GM21447 (cell line): ENCODE measurements at regions not wholly inside any gene's neighbourhood (a gene's known extent, or its start where the extent isn't known, plus 50 kb on each side); places are given as distances from the start of the nearest gene placed in this dataset.

Experiments used
- ATAC-seq: cut with Tn5 transposase; IDR thresholded peaks from one replicate; pipeline ENCODE4 v1.9.1; 2021; ENCODE audit not compliant: unreplicated experiment

DNA sequence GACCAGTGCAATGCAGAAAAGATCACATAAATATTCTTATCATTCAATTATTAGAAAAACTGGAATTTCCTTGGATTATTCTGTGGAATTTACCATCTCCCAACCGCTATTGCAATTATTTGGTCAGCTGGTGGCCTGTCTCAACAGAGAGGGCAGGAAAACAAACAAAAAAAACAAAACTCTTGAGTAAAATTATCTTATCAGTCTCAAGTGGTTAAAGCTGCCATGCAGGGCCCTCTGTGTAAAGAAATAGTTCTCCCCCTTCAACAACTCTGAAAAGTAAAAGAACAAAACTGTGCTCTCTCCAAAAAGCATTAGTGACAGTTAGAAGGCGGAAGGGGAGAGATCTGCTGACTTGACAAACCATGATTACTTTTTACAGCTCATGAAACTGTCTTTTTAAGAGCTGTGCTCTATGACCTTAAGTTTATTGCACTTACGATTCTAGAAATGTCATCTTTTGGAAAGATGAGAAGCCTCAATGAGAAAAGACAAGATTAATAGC lies 152.3 kb downstream of the DLEU7 start:
- no peak for ATAC-seq

DNA sequence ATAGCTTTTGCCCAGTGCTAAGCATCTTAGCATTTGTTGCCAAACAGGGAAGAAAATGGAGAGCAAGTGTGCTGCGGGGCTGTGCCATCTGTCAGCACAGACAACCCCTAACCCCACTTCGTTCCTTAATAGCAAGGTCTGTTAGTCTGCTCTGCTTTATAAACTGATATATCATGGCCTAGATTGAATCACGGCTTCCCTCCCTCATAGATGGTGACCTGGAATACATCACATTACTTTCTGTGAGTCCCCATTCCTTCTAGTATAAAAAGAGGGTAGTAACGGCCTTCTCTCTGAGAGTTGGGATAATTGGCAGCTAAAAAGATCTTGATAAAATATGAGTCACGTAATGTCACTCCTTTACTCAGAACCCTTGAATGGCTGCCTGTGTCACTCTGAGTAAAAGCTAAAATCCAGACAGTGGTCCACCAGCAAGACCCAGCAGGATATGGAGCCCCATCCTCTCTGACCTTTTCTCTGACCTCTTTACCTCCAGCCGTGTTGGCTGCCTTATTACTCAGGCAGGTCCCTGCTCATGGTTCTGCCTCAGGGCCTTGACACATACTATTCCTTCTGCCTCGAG lies 151.7 kb downstream of the DLEU7 start:
- no peak for ATAC-seq

DNA sequence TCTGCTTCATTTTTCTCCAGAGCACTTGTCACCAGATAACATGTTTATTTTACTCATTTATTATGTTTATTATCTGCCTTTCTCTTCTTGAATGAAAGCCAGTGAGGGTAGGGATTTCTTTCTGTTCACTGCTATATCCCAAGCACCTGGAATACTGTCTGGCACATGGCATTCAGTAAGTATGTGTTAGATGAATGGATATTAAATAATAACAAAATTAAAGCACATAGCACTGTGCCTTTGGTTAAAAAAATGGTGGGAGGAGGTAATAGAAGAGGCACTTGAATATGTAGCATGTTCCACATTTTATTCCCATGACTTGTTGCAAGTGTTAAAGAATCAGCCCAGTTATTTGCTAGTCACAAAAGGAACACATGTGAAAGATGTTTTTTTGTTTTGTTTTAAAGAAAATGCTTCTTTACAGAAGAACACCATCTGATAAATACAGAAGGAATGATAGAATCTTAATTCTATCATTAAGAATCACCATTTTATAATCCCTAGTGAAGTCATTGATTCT lies 151.0 kb downstream of the DLEU7 start:
- ATAC-seq: no peak

DNA sequence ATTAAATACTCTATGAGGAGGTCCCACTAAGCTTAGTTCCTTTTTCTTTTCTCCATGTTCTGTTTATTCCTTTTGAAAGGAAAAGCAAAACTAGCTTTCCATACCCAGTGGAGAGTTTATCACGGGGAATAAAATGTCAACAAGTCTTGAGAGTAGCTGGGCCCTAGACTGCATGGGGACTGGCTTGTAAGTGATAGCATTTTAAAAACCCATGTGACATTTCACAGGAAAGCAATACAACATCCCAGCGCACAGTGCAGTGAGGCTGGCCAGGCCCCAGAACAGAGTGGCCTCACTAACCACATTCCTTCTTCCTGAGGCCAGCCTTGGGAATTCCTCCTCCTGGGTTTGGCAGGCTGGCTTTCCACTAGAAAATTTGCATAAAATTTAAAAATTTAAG lies 149.8 kb downstream of the DLEU7 start:
- ATAC-seq: no peak

DNA sequence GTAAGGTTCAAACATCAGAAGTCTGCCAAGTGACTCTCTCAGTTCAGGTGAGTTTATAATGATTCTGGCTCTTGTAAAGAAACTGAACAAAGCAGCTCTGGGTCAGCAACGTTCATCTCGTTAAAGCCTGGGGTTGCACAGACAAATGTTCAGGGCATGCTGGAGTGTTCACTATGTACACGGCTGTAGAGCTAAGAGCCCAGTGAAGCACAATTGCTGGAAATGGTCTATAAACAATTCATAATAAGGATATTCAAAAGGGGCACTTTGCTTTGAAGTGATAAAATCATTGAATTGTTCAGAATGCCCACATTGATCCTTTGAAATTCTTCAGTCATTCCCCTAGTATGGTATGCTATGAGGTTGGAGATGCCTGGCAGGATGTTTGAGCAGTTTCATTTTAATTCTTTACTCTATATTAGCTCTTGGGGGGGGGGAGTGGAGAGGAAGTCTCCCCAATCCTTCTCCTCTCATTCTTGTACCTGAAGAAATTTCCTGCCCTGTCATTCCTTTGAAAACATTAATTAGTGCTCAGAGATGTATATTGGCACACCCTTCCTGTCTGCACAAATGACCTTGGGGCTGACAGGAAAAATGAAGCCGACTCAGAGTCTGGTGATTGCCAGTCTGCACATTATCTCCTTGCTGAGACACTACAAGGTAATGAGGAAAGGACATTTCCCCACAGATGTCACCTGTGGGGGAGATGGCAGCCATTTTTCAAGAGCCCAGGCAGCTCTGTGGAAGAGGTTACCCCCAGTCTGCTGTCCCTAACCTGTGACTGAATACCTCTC lies 145.5 kb downstream of the DLEU7 start:
- no peak for ATAC-seq

DNA sequence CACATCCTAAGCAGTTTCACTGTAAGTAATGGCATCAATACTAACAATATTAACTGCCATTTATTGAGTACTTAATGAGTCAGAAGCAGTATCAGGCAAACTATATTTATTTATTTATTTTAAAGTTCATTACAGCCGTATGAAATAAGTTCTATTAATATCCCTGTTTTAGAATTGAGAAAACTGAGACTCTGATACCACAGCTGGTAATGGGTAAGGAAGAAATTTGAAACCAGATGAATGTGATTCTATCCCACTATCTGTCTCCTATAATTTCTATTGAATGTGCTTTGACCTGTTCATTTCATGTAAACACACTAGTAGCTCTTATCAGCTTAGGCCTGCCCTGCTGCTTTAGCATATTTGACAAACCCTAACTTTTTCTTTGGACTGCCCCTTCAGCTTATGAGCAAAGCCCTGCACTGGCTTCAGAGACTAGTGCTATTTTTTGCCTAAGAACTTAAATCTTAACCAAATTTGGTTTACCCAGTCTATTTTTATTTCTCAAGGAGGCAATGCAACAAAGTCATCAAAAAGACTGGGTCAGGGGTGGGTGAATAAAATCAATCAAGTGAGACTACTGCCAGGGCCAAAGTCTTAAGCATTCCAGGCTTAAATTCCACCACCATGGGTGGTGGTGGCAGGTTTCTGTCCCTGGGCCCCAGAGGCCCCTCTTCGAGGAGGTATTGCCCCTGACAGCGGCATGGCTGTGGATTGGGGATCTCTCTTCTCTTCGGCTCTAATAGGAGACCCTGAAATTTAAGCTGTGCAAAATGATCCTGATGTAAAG lies 143.4 kb downstream of the DLEU7 start:
- ATAC-seq: no peak

DNA sequence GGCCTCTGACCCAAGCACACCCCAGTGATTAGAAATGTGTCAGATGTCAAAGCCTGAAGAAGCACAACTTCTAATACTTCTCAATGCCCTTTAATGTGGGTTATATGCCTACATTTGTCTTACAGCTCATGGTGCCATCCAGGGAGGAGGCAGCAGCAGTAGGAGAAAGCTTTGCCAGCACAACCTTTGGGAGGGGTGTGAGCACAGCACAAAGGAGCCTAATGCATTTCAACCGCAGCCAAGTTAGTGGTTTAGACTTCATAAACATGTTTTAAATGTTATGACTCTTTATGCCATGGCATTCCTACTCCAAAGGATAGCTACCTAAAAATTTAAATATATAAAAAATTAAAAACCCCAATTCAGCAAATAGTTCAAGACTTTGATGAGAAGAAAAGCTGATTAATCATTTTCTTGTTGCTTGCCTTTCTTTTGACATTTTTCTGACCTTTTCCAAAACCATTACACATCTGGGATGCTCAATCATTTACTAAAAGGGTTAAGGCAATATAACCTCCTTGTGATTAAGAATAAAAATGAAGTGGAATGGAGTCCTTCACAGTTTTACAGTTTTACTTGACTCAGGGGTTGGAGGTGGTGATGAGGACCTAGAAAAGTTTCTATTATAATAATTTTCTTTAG lies 142.7 kb downstream of the DLEU7 start:
- no peak for ATAC-seq

DNA sequence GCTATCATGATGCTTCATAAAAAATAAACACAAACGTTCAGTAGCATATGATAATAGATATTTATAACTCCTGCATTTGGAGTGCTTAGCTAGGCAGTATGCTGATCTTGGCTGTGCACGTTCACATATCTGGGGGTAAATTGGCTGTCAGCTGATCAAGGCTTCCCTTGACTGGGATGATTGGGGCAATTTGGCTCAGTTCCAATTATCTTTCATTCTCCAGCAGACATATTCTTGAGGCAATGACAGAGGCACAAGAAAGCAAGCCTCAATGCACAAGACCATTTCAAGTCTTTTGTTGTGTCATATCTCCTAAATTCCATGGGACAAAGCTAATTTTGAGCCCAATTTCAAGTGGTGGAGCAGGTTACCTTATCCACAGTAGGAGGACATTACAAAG lies 142.0 kb downstream of the DLEU7 start:
- no peak for ATAC-seq

DNA sequence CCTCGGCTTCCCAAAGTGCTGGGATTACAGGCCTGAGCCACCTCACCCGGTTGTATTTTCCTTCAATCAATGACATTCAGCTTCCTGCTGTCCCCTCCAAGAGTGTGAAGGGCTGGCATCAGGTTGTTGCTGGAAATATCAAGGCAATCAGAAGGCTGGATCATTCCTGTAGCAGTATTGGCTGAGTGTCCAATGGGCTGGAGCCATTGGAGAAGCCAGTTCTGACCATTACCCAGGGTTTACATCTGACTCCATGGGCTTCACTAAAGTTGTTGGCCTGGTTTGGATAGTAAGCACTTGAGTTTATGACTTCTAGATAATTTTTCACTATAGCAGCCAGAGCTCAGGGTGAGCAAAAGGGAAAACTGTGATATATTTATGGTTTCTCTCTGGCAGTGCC lies 137.0 kb downstream of the DLEU7 start:
- ATAC-seq: no peak

DNA sequence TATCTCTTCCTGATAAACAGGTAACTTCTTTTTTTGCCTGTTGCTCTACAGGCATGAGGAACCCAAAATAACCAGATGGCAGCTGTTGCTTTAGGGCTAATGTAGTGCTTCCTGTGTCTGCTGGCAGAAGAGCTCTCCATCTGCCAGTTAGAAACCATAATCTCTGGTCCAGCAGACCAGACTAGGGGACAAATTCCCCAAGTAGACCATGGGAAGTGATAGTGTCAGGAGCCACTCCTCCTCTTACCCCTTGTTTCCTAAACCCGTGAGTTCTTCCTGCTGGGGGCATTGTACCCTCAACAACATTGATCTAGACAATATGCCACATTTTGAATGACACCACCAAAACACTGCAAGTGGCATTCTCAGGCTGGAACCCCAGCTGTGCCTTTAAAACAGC lies 135.9 kb downstream of the DLEU7 start:
- ATAC-seq: no peak

DNA sequence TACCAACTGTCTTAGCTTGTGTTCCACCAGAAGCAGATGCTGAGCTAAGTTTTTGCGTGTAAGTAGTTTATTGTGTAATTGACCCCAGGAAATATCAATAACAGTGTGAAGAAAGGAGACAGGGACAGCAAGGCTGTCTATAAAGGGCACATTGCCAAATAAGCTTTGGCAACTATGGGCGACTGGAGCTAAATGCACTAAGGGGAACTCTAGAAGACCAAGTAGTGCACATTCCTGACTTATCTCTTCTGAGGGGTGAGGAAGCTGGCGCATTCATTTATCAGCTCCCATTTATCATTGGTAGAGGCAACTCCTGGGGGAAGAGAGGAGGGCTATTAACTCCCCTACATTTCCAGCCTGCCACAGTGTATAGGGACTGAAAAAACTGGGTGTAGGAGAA lies 135.0 kb downstream of the DLEU7 start:
- ATAC-seq: no peak

DNA sequence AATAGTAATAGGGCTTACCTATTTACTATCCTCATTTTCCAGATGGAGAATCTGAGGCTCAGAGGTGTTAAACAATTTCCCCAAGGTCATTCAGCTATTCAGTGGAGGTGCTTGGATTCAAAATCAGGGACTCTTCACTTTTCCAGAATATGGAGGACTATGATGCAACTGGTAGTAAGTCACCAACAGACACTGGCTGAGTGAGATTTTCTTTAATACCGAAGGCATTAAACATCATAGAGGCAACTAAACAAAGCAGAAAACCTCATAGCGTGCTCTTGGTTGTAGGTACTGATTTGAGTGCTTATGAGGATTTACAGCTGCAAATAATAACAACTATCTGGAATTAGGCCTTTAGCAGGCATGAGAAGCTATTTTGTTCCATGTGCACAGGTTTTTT lies 134.4 kb downstream of the DLEU7 start:
- ATAC-seq: no peak

DNA sequence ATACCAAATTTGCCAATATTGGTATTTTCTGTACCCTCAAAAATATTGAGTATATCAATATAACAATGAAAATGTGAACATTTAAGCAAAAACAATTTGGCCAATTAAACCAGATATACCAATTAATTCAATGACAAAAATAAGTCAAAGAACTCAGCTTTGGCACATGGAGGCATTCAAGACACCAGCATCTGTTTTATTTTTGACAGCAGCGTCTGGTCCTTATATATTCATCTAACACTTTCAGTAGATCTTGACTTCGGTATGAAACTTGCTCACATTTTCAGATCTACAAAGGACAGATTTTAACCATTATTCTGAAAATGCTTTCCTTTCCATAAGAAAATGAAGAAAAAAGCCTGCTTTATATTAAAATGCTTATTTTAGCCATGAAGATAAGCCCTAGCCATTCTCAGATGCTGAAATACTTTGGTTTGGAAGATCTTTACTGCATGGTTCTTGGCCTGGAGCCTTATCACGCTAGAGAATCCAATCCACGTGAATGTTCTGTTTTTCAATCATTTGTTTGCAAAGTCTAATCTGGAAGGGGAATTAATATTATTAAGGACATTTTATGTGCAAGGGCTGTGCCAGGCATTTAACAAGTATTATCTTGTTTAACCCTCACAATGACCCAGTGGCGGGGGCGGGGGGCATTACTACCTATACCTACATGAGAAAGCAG lies 132.2 kb downstream of the DLEU7 start:
- ATAC-seq: no peak

DNA sequence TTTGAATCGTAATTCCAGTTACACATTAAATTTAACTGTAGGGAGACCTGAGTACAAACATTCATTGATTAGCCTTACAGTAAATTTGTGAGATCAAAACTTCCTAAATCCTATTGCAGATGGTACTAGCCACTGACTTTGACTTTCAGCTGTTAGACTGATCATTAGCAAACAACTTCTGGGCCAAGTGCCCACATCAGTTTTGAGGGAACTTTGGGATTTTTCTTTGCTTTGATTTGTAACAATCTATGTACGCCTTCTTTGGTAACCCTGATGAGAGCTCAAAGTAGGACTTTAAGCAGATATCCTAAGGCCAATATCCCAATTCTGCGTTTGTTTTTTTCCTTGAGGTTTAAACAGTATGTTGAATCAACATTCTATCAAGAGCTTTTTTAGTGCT lies 131.5 kb downstream of the DLEU7 start:
- ATAC-seq: no peak

DNA sequence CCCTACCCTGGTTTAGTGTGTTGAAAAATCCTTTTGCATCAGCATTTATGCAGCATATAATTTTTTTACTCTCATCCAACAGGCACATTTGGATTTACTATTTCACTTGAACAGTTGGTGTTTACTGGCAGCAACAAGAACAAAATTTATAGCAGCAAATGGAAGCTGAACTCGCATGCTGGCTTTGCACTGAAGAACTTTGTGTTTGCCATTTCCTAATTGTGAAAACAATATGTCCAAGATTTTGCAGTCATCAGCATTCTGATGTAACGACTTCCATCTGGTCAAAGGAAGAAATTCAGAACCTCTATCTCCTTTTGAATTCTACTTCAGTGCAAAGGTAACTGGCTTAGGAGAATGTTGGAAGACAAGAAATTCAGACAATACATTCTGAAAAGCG lies 131.0 kb downstream of the DLEU7 start:
- ATAC-seq: no peak

DNA sequence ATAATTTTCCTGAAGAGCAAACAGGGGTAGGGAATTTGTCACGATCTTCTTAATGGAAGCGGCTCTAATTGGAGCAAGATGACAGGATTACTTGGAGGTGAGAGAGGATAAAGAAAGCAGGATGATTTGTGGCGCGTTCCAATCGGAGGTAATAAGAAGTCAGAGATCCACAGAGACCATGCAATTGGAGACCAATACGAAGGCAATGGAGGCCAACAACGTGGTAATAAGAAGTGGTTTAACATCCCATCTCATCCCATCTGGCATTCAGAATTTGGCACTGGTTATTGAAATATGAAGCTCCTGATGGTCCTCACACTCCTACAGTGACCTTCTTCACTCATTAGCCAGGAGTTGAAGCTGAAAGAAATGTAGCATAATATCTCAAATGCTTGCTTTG lies 130.6 kb downstream of the DLEU7 start:
- ATAC-seq: no peak

DNA sequence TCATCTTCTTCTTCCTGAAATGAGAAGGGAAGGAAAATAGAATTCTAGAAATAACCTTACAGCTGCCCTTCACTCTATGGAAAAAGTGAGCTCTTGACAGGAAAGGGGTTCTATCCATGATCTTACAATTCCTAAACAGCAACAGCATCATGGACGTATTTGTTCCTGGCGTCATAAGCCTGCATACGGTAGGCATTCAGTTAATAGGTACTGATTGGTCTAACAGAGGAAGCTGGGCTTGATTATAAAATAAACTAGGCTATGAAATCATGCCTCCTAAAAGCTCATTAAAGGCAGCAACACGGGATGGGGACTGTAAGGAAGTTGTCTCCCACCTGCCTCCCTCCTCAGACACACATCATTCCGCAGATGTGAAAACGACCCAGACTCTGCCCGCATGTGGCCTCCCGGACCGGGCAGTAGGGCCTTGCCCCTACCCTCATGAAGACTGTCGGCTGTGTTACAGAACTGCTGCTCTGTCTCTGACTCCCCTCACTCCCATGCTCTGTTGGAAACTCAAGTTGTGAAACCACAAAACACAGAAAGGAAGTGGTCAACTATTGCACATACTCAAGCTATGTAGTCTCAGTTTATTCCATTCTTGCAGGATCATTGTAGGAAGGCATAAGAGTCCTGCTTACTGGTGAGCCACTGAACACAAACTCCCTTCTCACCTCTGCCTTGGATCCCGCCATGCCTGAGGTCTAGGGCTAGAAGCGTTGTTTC lies 129.8 kb downstream of the DLEU7 start:
- ATAC-seq: peak; percentile 83

DNA sequence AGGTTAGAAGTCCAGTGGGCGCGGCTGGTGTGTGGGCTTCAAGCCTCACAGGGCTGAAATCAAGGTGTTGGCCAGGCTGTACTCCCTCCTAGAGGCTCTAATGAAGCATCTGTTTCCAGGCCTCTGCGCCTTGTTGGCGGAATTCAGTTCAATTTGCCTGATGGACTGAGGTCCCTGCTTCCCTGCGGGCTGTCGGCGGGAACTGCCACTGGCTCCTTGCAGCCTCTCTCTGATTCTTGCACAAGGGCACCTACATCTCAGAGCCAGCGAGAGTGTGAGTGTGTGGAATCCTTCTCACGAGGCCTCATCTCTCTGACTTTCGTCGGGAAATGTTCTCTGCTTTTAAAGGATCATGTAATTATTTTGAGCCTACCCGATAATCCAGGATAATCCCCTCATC lies 128.6 kb downstream of the DLEU7 start:
- no peak for ATAC-seq

DNA sequence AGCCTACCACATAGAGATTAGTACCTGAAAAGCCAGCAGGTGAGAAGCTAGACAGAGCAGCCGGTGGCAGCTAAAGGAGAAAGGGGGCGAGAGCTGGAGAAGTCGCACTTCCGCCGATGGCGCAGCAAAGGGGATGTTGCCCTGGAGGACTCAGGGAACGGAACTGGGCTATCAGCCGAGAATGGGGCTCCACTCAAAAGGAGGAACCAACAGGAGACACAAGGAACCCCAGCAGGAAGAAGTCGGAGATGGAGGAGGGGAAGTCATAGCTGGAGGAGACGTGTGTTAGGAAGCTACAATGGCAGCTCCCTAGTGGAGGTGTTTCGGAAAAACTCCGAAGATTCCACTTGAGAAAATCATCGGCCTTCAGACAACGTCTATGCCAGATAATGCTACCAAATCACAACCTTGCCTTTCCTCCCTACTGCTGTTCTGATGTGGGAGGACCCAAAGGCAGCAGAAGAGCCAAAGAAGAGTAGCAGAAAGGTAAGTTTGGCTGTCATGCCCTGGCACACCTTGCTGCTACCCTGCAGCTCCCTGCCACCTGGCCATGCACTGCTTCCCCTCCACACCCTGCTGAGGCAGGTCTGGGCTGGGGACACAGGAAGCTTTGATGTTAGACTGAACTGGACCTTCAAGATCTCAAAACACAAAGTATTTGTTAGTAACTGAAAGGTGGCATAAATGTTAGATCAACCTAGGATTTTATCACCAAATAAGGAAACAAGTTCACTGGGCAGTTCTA lies 127.9 kb downstream of the DLEU7 start:
- no peak for ATAC-seq
